DND-41 (cell line): ENCODE measurements at regions not wholly inside any gene's neighbourhood (a gene's known extent, or its start where the extent isn't known, plus 50 kb on each side); places are given as distances from the start of the nearest gene placed in this dataset.

Source experiments
- ATAC-seq: fragments of 200-7000 bp; cut with Tn5 transposase; 3 replicates; pipeline ENCODE4 v1.9.1; 2021; ENCODE audit warnings: low read depth; ENCODE audit not compliant: insufficient read depth
- DNase-seq: peaks from one replicate; pipeline ENCODE4 v3.0.0-alpha.2; 2020
- H2AFZ ChIP-seq: 2 replicates; pipeline ENCODE4 v1.6.0; 2012; ENCODE audit warnings: low read depth, low read length
- H3K27ac ChIP-seq: 2 replicates; pipeline ENCODE4 v1.5.1; 2012; ENCODE audit warnings: low read length, inconsistent platforms
- H3K27me3 ChIP-seq: fragments of 200-600 bp; sonication (generic); 2 replicates; pipeline ENCODE4 v1.6.0; 2012; ENCODE audit warnings: low read length, mild to moderate bottlenecking, inconsistent platforms; ENCODE audit not compliant: insufficient read depth, poor library complexity
- H3K36me3 ChIP-seq: 2 replicates; pipeline ENCODE4 v1.5.1; 2012; ENCODE audit warnings: low read length, inconsistent platforms; ENCODE audit not compliant: insufficient read depth
- H3K4me1 ChIP-seq: 2 replicates; pipeline ENCODE4 v1.5.1; 2012; ENCODE audit warnings: mild to moderate bottlenecking, low read length; ENCODE audit not compliant: insufficient read depth
- H3K4me2 ChIP-seq: 2 replicates; pipeline ENCODE4 v1.6.0; 2012; ENCODE audit warnings: mild to moderate bottlenecking, moderate library complexity, low read length, inconsistent platforms; ENCODE audit not compliant: insufficient read depth
- H3K4me3 ChIP-seq, 2 experiments: fragments of 200-600 bp in 1 of 2; shearing (Covaris generic) in 1 of 2; 2 replicates each; pipeline ENCODE4 v1.5.1; 2012 to 2016; ENCODE audit warnings: inconsistent platforms in 2 of 2, low read length in 2 of 2, mild to moderate bottlenecking in 2 of 2, low read depth in 1 of 2, moderate library complexity in 1 of 2
- H3K79me2 ChIP-seq: 2 replicates; pipeline ENCODE4 v1.6.0; 2012; ENCODE audit warnings: low read length, inconsistent platforms; ENCODE audit not compliant: insufficient read depth
- H3K9ac ChIP-seq: 2 replicates; pipeline ENCODE4 v1.6.0; 2012; ENCODE audit warnings: low read depth, mild to moderate bottlenecking, inconsistent platforms, low read length, moderate library complexity
- H3K9me3 ChIP-seq: 2 replicates; pipeline ENCODE4 v1.5.1; 2012; ENCODE audit warnings: low read length, moderate library complexity, mild to moderate bottlenecking, inconsistent platforms; ENCODE audit not compliant: insufficient read depth, severe bottlenecking
- H4K20me1 ChIP-seq: 2 replicates; pipeline ENCODE4 v1.6.0; 2012; ENCODE audit warnings: low read length; ENCODE audit not compliant: insufficient read depth
- CTCF ChIP-seq: IDR thresholded peaks from 2 replicates; pipeline ENCODE4 v1.5.1; 2012; ENCODE audit warnings: borderline replicate concordance, low read length, moderate library complexity, mild to moderate bottlenecking; ENCODE audit not compliant: poor library complexity, severe bottlenecking; ENCODE audit errors: extremely low read depth
- EZH2 ChIP-seq: IDR thresholded peaks from 3 replicates; pipeline ENCODE4 v1.6.1; 2012; ENCODE audit warnings: borderline replicate concordance, low read depth, mild to moderate bottlenecking, moderate library complexity, low read length, inconsistent platforms; ENCODE audit not compliant: severe bottlenecking

GRCh38 chr18:38931754-38932050 lies 1366.1 kb upstream of the CELF4 start:
- no peak overlapping the region for H3K4me2 ChIP-seq
- no peak overlapping the region for H3K9ac ChIP-seq
- H3K79me2 ChIP-seq: no peaks in the 10 kb centered on the region
- H3K36me3 ChIP-seq: no peaks in the 10 kb centered on the region
- H3K9me3 ChIP-seq: no peaks in the 10 kb centered on the region
- H3K4me3 ChIP-seq: no peak overlapping the region
- H3K27me3 ChIP-seq: no peaks in the 10 kb centered on the region
- TF ChIP-seq CTCF (no peak), EZH2 (no peak)
- no peak for DNase-seq
- no peak for ATAC-seq
- H3K4me1 ChIP-seq: no peaks in the 10 kb centered on the region
- H3K27ac ChIP-seq: no peak overlapping the region
- no peak overlapping the region for H2AFZ ChIP-seq
- no peaks in the 10 kb centered on the region for H4K20me1 ChIP-seq

GRCh38 chr18:38930881-38931753 lies 1365.5 kb upstream of the CELF4 start:
- no peaks in the 10 kb centered on the region for H3K79me2 ChIP-seq
- no peaks in the 10 kb centered on the region for H3K27me3 ChIP-seq
- no peaks in the 10 kb centered on the region for H3K9me3 ChIP-seq
- no peaks in the 10 kb centered on the region for H3K36me3 ChIP-seq
- H4K20me1 ChIP-seq: no peaks in the 10 kb centered on the region
- H3K4me2 ChIP-seq: no peak overlapping the region
- TF ChIP-seq CTCF (no peak), EZH2 (no peak)
- no peak overlapping the region for H3K27ac ChIP-seq
- H3K9ac ChIP-seq: no peak overlapping the region
- no peak overlapping the region for H2AFZ ChIP-seq
- no peak overlapping the region for H3K4me3 ChIP-seq
- H3K4me1 ChIP-seq: no peaks in the 10 kb centered on the region
- no peak for ATAC-seq
- DNase-seq: no peak

- H3K9ac ChIP-seq: no peak overlapping the region
- ATAC-seq (no peak), DNase-seq (no peak)
- H3K36me3 ChIP-seq: no peaks in the 10 kb centered on the region
- no peak overlapping the region for H3K4me3 ChIP-seq
- no peak overlapping the region for H3K4me2 ChIP-seq
- no peak overlapping the region for H3K27ac ChIP-seq
- no peaks in the 10 kb centered on the region for H3K27me3 ChIP-seq
- H3K79me2 ChIP-seq: no peaks in the 10 kb centered on the region
- H2AFZ ChIP-seq: no peak overlapping the region
- no peaks in the 10 kb centered on the region for H3K4me1 ChIP-seq
- H4K20me1 ChIP-seq: no peaks in the 10 kb centered on the region
- TF ChIP-seq EZH2 (no peak), CTCF (no peak)
- H3K9me3 ChIP-seq: no peaks in the 10 kb centered on the region
Measured at GRCh38 chr18:38923540-38923939, 1357.9 kb upstream of the CELF4 start.
